Thymus (tissue), 11 donors: ENCODE measurements at regions not wholly inside any gene's neighbourhood (a gene's known extent, or its start where the extent isn't known, plus 50 kb on each side); places are given as distances from the start of the nearest gene placed in this dataset.

Experiments
- DNase-seq, 9 donors: peaks; one replicate each; pipeline ENCODE4 v3.0.0-alpha.2; 2013; ENCODE audit warnings: low spot score in 9 of 9, low read depth in 6 of 9, missing footprints in 1 of 9
- H3K27ac ChIP-seq, 2 donors: one replicate each; pipeline ENCODE4 v1.5.1; 2013; ENCODE audit warnings: control low read depth in 1 of 2, low read depth in 1 of 2, low read length in 1 of 2, mild to moderate bottlenecking in 1 of 2, moderate library complexity in 1 of 2
- H3K27me3 ChIP-seq, 2 donors: one replicate each; pipeline ENCODE4 v1.5.1; 2013; ENCODE audit warnings: low read length in 1 of 2; ENCODE audit not compliant: control insufficient read depth in 2 of 2, insufficient read depth in 1 of 2
- H3K36me3 ChIP-seq, 2 donors: one replicate each; pipeline ENCODE4 v1.5.1; 2013; ENCODE audit warnings: low read length in 1 of 2, mild to moderate bottlenecking in 1 of 2, moderate library complexity in 1 of 2; ENCODE audit not compliant: control insufficient read depth in 2 of 2, insufficient read depth in 2 of 2
- H3K4me1 ChIP-seq, 2 donors: one replicate each; pipeline ENCODE4 v1.5.1; 2013; ENCODE audit warnings: low read length in 2 of 2; ENCODE audit not compliant: control insufficient read depth in 2 of 2, insufficient read depth in 2 of 2
- H3K4me3 ChIP-seq, 2 donors: one replicate each; pipeline ENCODE4 v1.5.1; 2013; ENCODE audit warnings: low read length in 2 of 2, control low read depth in 1 of 2, mild to moderate bottlenecking in 1 of 2
- H3K9me3 ChIP-seq, 2 donors: one replicate each; pipeline ENCODE4 v1.5.1; 2013; ENCODE audit warnings: low read length in 1 of 2, mild to moderate bottlenecking in 1 of 2; ENCODE audit not compliant: control insufficient read depth in 2 of 2, insufficient read depth in 1 of 2
- WGBS: extraction: QIAGEN DNeasy Blood & Tissue Kit; methylation state at CpG from one replicate; pipeline ENCODE4 v1.1.7; 2013; 5-methylcytosine and 5-hydroxymethylcytosine counted together
- donor health status: healthy.

GRCh38 chr21:14862794-14863720, 201.7 kb downstream of the NRIP1 start:
- Histone ChIP-seq H3K27me3 (no peaks in the 10 kb centered on the region), H3K4me1 (no peaks in the 10 kb centered on the region), H3K27ac (no peak overlapping the region), H3K4me3 (no peak overlapping the region), H3K9me3 (no peaks in the 10 kb centered on the region), H3K36me3 (no peaks in the 10 kb centered on the region)
- DNase-seq: peak in 1 of 9 donors; percentile 47
- 80% methylated on average over 5 of the region's 5 CpGs for WGBS

GRCh38 chr21:14858311-14858710, 206.5 kb downstream of the NRIP1 start:
- 96% methylated on average over 2 of the region's 2 CpGs for WGBS
- Histone ChIP-seq H3K36me3 (no peaks in the 10 kb centered on the region), H3K27me3 (no peaks in the 10 kb centered on the region), H3K4me1 (no peaks in the 10 kb centered on the region), H3K4me3 (no peak overlapping the region), H3K27ac (no peak overlapping the region), H3K9me3 (no peaks in the 10 kb centered on the region)
- DNase-seq: no peak

GRCh38 chr21:14857529-14857928, 207.3 kb downstream of the NRIP1 start:
- Histone ChIP-seq H3K4me1 (no peaks in the 10 kb centered on the region), H3K27ac (no peak overlapping the region), H3K9me3 (no peaks in the 10 kb centered on the region), H3K36me3 (no peaks in the 10 kb centered on the region), H3K27me3 (no peaks in the 10 kb centered on the region), H3K4me3 (no peak overlapping the region)
- no peak for DNase-seq
- 91% methylated on average over 2 of the region's 2 CpGs for WGBS

- Histone ChIP-seq H3K9me3 (peaks cover 0 to 9% of the 10 kb centered on the region in 2 donors), H3K4me1 (no peaks in the 10 kb centered on the region), H3K27ac (no peak overlapping the region), H3K4me3 (no peak overlapping the region), H3K36me3 (no peaks in the 10 kb centered on the region), H3K27me3 (no peaks in the 10 kb centered on the region)
- no peak for DNase-seq
These were observed 214.4 kb downstream of the NRIP1 start for GRCh38 chr21:14850394-14850793.

GRCh38 chr21:14846621-14847020, 218.2 kb downstream of the NRIP1 start:
- no peak overlapping the region for H3K4me3 ChIP-seq
- no peak overlapping the region for H3K27ac ChIP-seq

GRCh38 chr21:14844001-14844400, 220.8 kb downstream of the NRIP1 start:
- Histone ChIP-seq H3K9me3 (peaks cover 0 to 22% of the 10 kb centered on the region in 2 donors), H3K27ac (no peak overlapping the region), H3K4me3 (no peak overlapping the region), H3K36me3 (no peaks in the 10 kb centered on the region), H3K4me1 (no peaks in the 10 kb centered on the region), H3K27me3 (no peaks in the 10 kb centered on the region)
- DNase-seq: no peak

More at GRCh38 chr21:14846621-14847020, 218.2 kb downstream of the NRIP1 start:
- no peak for DNase-seq
- Histone ChIP-seq H3K4me1 (no peaks in the 10 kb centered on the region), H3K9me3 (peaks cover 0 to 16% of the 10 kb centered on the region in 2 donors), H3K27me3 (no peaks in the 10 kb centered on the region), H3K36me3 (no peaks in the 10 kb centered on the region)

- no peaks in the 10 kb centered on the region for H3K27me3 ChIP-seq
- peaks cover 0 to 22% of the 10 kb centered on the region in 2 donors for H3K9me3 ChIP-seq
- no peaks in the 10 kb centered on the region for H3K4me1 ChIP-seq
- no peaks in the 10 kb centered on the region for H3K36me3 ChIP-seq
- WGBS: 92% methylated on average over 3 of the region's 3 CpGs
- no peak overlapping the region for H3K4me3 ChIP-seq
- DNase-seq: no peak
- no peak overlapping the region for H3K27ac ChIP-seq
These were observed 222.2 kb downstream of the NRIP1 start for GRCh38 chr21:14842601-14843000.

GRCh38 chr21:14841511-14842472, 223.0 kb downstream of the NRIP1 start:
- WGBS: 97% methylated on average over 51 of the region's 51 CpGs
- Histone ChIP-seq H3K9me3 (peaks cover 0 to 22% of the 10 kb centered on the region in 2 donors), H3K27ac (no peak overlapping the region), H3K27me3 (no peaks in the 10 kb centered on the region), H3K4me3 (no peak overlapping the region), H3K36me3 (no peaks in the 10 kb centered on the region), H3K4me1 (no peaks in the 10 kb centered on the region)
- no peak for DNase-seq

GRCh38 chr21:14838400-14838799, 226.4 kb downstream of the NRIP1 start:
- Histone ChIP-seq H3K9me3 (peaks cover 0 to 14% of the 10 kb centered on the region in 2 donors), H3K27ac (no peak overlapping the region), H3K36me3 (no peaks in the 10 kb centered on the region), H3K4me3 (no peak overlapping the region), H3K27me3 (no peaks in the 10 kb centered on the region), H3K4me1 (no peaks in the 10 kb centered on the region)
- WGBS: 94% methylated on average over 3 of the region's 3 CpGs
- DNase-seq: no peak
